SK-N-SH (cell line): ENCODE measurements at regions not wholly inside any gene's neighbourhood (a gene's known extent, or its start where the extent isn't known, plus 50 kb on each side); places are given as distances from the start of the nearest gene placed in this dataset.

Experiments used
- CHD2 ChIP-seq: fragments of 150-350 bp; IDR thresholded peaks from 2 replicates; pipeline ENCODE4 v1.6.1; 2018; ENCODE audit warnings: low read length; ENCODE audit not compliant: partially characterized antibody
- CTCF ChIP-seq: fragments of 200-600 bp; sonication (generic); IDR thresholded peaks from 2 replicates; pipeline ENCODE4 v1.6.1; 2017; ENCODE audit warnings: antibody characterized with exemption, mild to moderate bottlenecking, moderate library complexity
- ELF1 ChIP-seq: IDR thresholded peaks from 2 replicates; pipeline ENCODE4 v1.4.0; 2012
- EP300 ChIP-seq, 2 experiments: IDR thresholded peaks; 2 replicates each; pipeline versions ENCODE4 v1.4.0 to v1.6.1; 2012; ENCODE audit warnings: borderline replicate concordance in 1 of 2, low read depth in 1 of 2, low read length in 1 of 2
- EZH2phosphoT487 ChIP-seq: fragments of 200-600 bp; sonication (generic); IDR thresholded peaks from 2 replicates; pipeline ENCODE4 v1.6.1; 2017; ENCODE audit warnings: low read depth, mixed run types, mild to moderate bottlenecking, antibody characterized with exemption, moderate library complexity, borderline replicate concordance
- FOXJ3 ChIP-seq: sonication (generic); formaldehyde crosslinking; IDR thresholded peaks from 2 replicates; pipeline ENCODE4 v1.5.1; 2020; ENCODE audit warnings: mild to moderate bottlenecking, missing genetic modification reagents
- MXI1 ChIP-seq: IDR thresholded peaks from 2 replicates; pipeline ENCODE4 v1.6.1; 2012; ENCODE audit warnings: mild to moderate bottlenecking, low read depth, low read length, improper control_type of control experiment
- NRF1 ChIP-seq: IDR thresholded peaks from 2 replicates; pipeline ENCODE4 v1.6.1; 2012; ENCODE audit warnings: low read depth, mild to moderate bottlenecking, low read length
- REST ChIP-seq: IDR thresholded peaks from 2 replicates; pipeline ENCODE4 v1.6.1; 2012; ENCODE audit warnings: mild to moderate bottlenecking, low read depth, low read length, moderate library complexity
- USF2 ChIP-seq: fragments of 150-350 bp; IDR thresholded peaks from 2 replicates; pipeline ENCODE4 v1.6.1; 2017; ENCODE audit warnings: antibody characterized with exemption, low read length, low read depth, borderline replicate concordance
- YY1 ChIP-seq: IDR thresholded peaks from 2 replicates; pipeline ENCODE4 v1.4.0; 2012; ENCODE audit warnings: low read depth, mild to moderate bottlenecking

GRCh38 chr11:103556171-103556570 lies 446.9 kb downstream of the DYNC2H1 start:
- TF ChIP-seq FOXJ3 (CRISPR knock-in tag) (no peak), USF2 (no peak), CTCF (no peak), EP300 (IDR thresholded peaks at IDR 0.05; ENCODE audit: borderline replicate concordance in 1 of 2, low read depth in 1 of 2, low read length in 1 of 2) (no peak), YY1 (no peak), CHD2 (no peak), EZH2phosphoT487 (no peak), REST (no peak), MXI1 (no peak), NRF1 (no peak), ELF1 (no peak)
